HepG2 (cell line): ENCODE measurements at regions not wholly inside any gene's neighbourhood (a gene's known extent, or its start where the extent isn't known, plus 50 kb on each side); places are given as distances from the start of the nearest gene placed in this dataset.

Experiments used
- BHLHE40 ChIP-seq: IDR thresholded peaks from 2 replicates; pipeline ENCODE4 v1.6.1; 2011; ENCODE audit warnings: low read length, improper control_type of control experiment
- CHCHD3 ChIP-seq: sonication (generic); formaldehyde crosslinking; IDR thresholded peaks from 2 replicates; pipeline ENCODE4 v1.8.0; 2022; ENCODE audit warnings: mild to moderate bottlenecking, missing genetic modification reagents, moderate library complexity
- CREB1 ChIP-seq, 2 experiments: fragments of 450-650 bp in 1 of 2; IDR thresholded peaks; 2 replicates each; pipeline ENCODE4 v1.6.1; 2016 to 2017; ENCODE audit warnings: control low read depth in 1 of 2, mild to moderate bottlenecking in 1 of 2, missing compliant biosample characterization in 1 of 2, missing genetic modification characterization in 1 of 2
- EZH2 ChIP-seq: conservative IDR thresholded peaks from 2 replicates; pipeline ENCODE4 v1.6.1; 2012; ENCODE audit warnings: mild to moderate bottlenecking, low read depth, low read length, moderate library complexity
- RXRA ChIP-seq: sonication (generic); formaldehyde crosslinking; IDR thresholded peaks from 2 replicates; pipeline ENCODE4 v1.5.1; 2020; ENCODE audit warnings: missing genetic modification reagents
- SAFB2 ChIP-seq: sonication (generic); formaldehyde crosslinking; IDR thresholded peaks from 2 replicates; pipeline ENCODE4 v1.5.1; 2020; ENCODE audit warnings: missing genetic modification reagents, low read depth, mild to moderate bottlenecking, borderline replicate concordance
- SP1 ChIP-seq, 2 experiments: fragments of 450-650 bp in 1 of 2; sonication (generic) in 1 of 2; formaldehyde crosslinking in 1 of 2; IDR thresholded peaks; 2 replicates each; pipeline versions ENCODE4 v1.4.0 to v1.6.1; 2016 to 2020; ENCODE audit warnings: missing genetic modification reagents in 1 of 2
- ZNF816 ChIP-seq: sonication (generic); formaldehyde crosslinking; IDR thresholded peaks from 2 replicates; pipeline ENCODE4 v1.8.0; 2022; ENCODE audit warnings: missing genetic modification reagents, mild to moderate bottlenecking, borderline replicate concordance
- TF ChIP-seq, protein P1 (sequence below): IDR thresholded peaks from 2 replicates; pipeline ENCODE4 v1.6.1; 2012; ENCODE audit warnings: inconsistent platforms
- TF ChIP-seq, protein P2 (sequence below): sonication (generic); formaldehyde crosslinking; IDR thresholded peaks from 2 replicates; pipeline ENCODE4 v1.4.0; 2020; ENCODE audit warnings: missing genetic modification reagents
- TF ChIP-seq, protein P3 (sequence below): sonication (generic); formaldehyde crosslinking; IDR thresholded peaks from 2 replicates; pipeline ENCODE4 v1.5.0; 2020; ENCODE audit warnings: mild to moderate bottlenecking, missing genetic modification reagents, moderate library complexity
- TF ChIP-seq, protein P4 (sequence below): sonication (generic); formaldehyde crosslinking; conservative IDR thresholded peaks from 2 replicates; pipeline ENCODE4 v1.4.0; 2020; ENCODE audit warnings: missing genetic modification reagents

DNA sequence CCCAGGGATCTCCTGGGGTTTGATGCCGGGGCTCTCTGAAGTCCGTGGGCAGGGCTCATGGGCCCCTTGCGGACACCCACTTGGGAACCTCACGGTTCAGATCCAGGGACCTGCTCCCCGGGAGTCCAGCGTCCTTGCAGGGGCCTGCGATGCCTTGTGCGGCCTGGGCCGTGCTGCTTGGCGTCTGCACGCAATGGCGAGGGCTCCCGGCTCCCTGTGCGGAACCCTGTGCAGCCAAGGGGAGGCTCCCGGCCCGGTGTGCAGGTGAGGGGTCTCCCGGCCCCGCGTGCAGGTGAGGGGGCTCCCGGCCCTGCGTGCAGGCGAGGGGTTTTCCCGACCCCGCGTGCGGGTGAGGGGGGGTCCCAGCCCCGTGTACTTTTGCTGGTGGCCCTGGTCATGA is 146.7 kb downstream of the DNAJB6 start:
- TF ChIP-seq, protein P1, sequence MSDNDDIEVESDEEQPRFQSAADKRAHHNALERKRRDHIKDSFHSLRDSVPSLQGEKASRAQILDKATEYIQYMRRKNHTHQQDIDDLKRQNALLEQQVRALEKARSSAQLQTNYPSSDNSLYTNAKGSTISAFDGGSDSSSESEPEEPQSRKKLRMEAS, result no peak
- TF ChIP-seq CREB1 (IDR thresholded peaks at IDR 0.05), result no peak
- no peak for TF ChIP-seq CREB1 (CRISPR knock-in tag; IDR thresholded peaks at IDR 0.05)
- TF ChIP-seq ZNF816 (CRISPR knock-in tag), result no peak
- no peak for TF ChIP-seq RXRA (CRISPR knock-in tag)
- TF ChIP-seq EZH2, result no peak
- TF ChIP-seq, protein P2, sequence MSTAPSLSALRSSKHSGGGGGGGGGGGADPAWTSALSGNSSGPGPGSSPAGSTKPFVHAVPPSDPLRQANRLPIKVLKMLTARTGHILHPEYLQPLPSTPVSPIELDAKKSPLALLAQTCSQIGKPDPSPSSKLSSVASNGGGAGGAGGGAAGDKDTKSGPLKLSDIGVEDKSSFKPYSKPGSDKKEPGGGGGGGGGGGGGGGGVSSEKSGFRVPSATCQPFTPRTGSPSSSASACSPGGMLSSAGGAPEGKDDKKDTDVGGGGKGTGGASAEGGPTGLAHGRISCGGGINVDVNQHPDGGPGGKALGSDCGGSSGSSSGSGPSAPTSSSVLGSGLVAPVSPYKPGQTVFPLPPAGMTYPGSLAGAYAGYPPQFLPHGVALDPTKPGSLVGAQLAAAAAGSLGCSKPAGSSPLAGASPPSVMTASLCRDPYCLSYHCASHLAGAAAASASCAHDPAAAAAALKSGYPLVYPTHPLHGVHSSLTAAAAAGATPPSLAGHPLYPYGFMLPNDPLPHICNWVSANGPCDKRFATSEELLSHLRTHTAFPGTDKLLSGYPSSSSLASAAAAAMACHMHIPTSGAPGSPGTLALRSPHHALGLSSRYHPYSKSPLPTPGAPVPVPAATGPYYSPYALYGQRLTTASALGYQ (CRISPR knock-in tag), result no peak
- TF ChIP-seq, protein P3, sequence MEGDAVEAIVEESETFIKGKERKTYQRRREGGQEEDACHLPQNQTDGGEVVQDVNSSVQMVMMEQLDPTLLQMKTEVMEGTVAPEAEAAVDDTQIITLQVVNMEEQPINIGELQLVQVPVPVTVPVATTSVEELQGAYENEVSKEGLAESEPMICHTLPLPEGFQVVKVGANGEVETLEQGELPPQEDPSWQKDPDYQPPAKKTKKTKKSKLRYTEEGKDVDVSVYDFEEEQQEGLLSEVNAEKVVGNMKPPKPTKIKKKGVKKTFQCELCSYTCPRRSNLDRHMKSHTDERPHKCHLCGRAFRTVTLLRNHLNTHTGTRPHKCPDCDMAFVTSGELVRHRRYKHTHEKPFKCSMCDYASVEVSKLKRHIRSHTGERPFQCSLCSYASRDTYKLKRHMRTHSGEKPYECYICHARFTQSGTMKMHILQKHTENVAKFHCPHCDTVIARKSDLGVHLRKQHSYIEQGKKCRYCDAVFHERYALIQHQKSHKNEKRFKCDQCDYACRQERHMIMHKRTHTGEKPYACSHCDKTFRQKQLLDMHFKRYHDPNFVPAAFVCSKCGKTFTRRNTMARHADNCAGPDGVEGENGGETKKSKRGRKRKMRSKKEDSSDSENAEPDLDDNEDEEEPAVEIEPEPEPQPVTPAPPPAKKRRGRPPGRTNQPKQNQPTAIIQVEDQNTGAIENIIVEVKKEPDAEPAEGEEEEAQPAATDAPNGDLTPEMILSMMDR (CRISPR knock-in tag), result no peak
- no peak for TF ChIP-seq BHLHE40
- no peak for TF ChIP-seq SP1 (IDR thresholded peaks at IDR 0.05)
- no peak for TF ChIP-seq SP1 (CRISPR knock-in tag; IDR thresholded peaks at IDR 0.05)
- no peak for TF ChIP-seq SAFB2 (CRISPR knock-in tag)
- TF ChIP-seq, protein P4, sequence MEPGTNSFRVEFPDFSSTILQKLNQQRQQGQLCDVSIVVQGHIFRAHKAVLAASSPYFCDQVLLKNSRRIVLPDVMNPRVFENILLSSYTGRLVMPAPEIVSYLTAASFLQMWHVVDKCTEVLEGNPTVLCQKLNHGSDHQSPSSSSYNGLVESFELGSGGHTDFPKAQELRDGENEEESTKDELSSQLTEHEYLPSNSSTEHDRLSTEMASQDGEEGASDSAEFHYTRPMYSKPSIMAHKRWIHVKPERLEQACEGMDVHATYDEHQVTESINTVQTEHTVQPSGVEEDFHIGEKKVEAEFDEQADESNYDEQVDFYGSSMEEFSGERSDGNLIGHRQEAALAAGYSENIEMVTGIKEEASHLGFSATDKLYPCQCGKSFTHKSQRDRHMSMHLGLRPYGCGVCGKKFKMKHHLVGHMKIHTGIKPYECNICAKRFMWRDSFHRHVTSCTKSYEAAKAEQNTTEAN (CRISPR knock-in tag), result no peak
- TF ChIP-seq CHCHD3, result no peak
